ENCODE measurements at regions not wholly inside any gene's neighbourhood (a gene's known extent, or its start where the extent isn't known, plus 50 kb on each side); places are given as distances from the start of the nearest gene placed in this dataset.

DNA sequence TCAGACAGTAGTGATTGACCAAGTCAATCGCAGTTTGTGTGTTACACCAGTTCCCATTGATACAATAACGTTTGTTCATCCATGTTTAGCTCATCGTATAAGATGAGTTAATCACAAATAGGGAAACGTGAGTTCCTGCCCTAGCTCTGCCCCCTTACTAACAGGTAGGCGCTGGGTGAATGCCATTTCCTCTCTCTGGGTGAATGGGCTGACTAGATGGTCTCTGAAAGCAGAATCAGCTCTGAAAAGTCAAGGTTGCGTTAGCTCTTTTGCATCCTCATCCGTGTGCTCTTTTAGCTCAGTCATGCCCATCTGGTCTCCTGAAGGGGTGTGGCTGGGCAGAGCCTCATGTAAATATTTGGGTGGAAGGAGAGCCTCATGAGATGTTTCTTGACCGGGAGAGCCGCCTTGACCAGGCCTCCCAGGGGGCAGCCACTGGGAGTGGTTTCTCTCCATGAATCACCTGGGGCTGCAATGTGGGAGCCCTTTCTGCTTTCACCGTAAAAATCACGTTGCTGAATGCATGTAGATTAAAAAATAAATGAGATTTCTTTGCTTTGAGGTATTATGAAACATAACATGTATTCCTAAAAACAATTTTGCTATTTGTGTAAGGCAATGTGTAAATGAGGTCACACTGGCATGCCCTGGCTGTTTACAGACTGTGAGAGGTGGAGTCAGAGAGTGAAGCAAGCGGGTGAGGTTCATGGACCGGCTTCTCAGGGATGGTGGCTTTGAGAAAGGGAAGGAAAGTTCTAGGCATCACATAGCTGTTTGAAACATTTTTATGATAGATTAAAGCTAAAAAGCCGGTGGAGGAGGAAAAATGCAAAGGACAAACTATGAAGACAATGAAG, 108.4 kb upstream of the RASGRP1 start:
- no peaks in the 10 kb centered on the region for H3K36me3 Mint-ChIP-seq
- Histone ChIP-seq H3K27ac (ENCODE audit: low read depth in 1 of 2, low read length in 2 of 2) (no peak overlapping the region), H3K4me1 (ENCODE audit: control insufficient read depth in 1 of 2, insufficient read depth in 2 of 2, low read length in 2 of 2) (peaks cover 17 to 29% of the 10 kb centered on the region in 2 donors), H3K36me3 (replicated peaks in 1 of 2; ENCODE audit: control insufficient read depth in 1 of 2, insufficient read depth in 2 of 2, low read length in 2 of 2) (no peaks in the 10 kb centered on the region), H3K9me3 (replicated peaks in 1 of 2; ENCODE audit: control insufficient read depth in 1 of 2, insufficient read depth in 1 of 2, low read length in 2 of 2) (no peaks in the 10 kb centered on the region), H3K27me3 (ENCODE audit: control insufficient read depth in 2 of 2, insufficient read depth in 2 of 2, low read length in 2 of 2) (no peaks in the 10 kb centered on the region), H3K4me3 (replicated peaks in 1 of 3; ENCODE audit: low read depth in 2 of 3, low read length in 3 of 3) (no peak overlapping the region), H3K4me2 (replicated peaks; ENCODE audit: extremely low read depth, low read length, poor library complexity, severe bottlenecking) (no peak overlapping the region), H3K9ac (ENCODE audit: insufficient read depth, low read length, poor library complexity, severe bottlenecking) (no peak overlapping the region), H2AFZ (ENCODE audit: insufficient read depth, low read depth, low read length, poor library complexity, severe bottlenecking) (no peak overlapping the region), H3K79me2 (ENCODE audit: insufficient read depth, low read length) (no peaks in the 10 kb centered on the region), H4K20me1 (ENCODE audit: insufficient read depth, low read length) (no peaks in the 10 kb centered on the region)
- H3K4me1 Mint-ChIP-seq, result peaks cover 37% of the 10 kb centered on the region
- H3K9me3 Mint-ChIP-seq, result no peaks in the 10 kb centered on the region
- peak overlapping the region in 2 of 7 donors; percentile 8 to 9 for H3K27ac Mint-ChIP-seq
- TF ChIP-seq, protein P1, sequence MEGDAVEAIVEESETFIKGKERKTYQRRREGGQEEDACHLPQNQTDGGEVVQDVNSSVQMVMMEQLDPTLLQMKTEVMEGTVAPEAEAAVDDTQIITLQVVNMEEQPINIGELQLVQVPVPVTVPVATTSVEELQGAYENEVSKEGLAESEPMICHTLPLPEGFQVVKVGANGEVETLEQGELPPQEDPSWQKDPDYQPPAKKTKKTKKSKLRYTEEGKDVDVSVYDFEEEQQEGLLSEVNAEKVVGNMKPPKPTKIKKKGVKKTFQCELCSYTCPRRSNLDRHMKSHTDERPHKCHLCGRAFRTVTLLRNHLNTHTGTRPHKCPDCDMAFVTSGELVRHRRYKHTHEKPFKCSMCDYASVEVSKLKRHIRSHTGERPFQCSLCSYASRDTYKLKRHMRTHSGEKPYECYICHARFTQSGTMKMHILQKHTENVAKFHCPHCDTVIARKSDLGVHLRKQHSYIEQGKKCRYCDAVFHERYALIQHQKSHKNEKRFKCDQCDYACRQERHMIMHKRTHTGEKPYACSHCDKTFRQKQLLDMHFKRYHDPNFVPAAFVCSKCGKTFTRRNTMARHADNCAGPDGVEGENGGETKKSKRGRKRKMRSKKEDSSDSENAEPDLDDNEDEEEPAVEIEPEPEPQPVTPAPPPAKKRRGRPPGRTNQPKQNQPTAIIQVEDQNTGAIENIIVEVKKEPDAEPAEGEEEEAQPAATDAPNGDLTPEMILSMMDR (IDR thresholded peaks at IDR 0.05), result no peak
- no peak overlapping the region for H3K4me3 Mint-ChIP-seq
- DNase-seq, result peak in 1 of 3 donors; percentile 8
- H3K27me3 Mint-ChIP-seq (ENCODE audit: low read depth in 3 of 3), result peaks cover 0 to 3% (median 2%) of the 10 kb centered on the region in 3 donors
- 78% methylated on average over 6 of the region's 14 CpGs for WGBS (ENCODE audit: insufficient coverage)
- intact Hi-C loops (cut with micrococcal nuclease), result no loop called here

- Histone ChIP-seq H3K36me3 (replicated peaks in 1 of 2; ENCODE audit: control insufficient read depth in 1 of 2, insufficient read depth in 2 of 2, low read length in 2 of 2) (no peaks in the 10 kb centered on the region), H2AFZ (ENCODE audit: insufficient read depth, low read depth, low read length, poor library complexity, severe bottlenecking) (no peak overlapping the region), H3K4me2 (replicated peaks; ENCODE audit: extremely low read depth, low read length, poor library complexity, severe bottlenecking) (no peak overlapping the region), H4K20me1 (ENCODE audit: insufficient read depth, low read length) (no peaks in the 10 kb centered on the region), H3K9ac (ENCODE audit: insufficient read depth, low read length, poor library complexity, severe bottlenecking) (no peak overlapping the region), H3K27me3 (ENCODE audit: control insufficient read depth in 2 of 2, insufficient read depth in 2 of 2, low read length in 2 of 2) (no peaks in the 10 kb centered on the region), H3K79me2 (ENCODE audit: insufficient read depth, low read length) (no peaks in the 10 kb centered on the region), H3K9me3 (replicated peaks in 1 of 2; ENCODE audit: control insufficient read depth in 1 of 2, insufficient read depth in 1 of 2, low read length in 2 of 2) (no peaks in the 10 kb centered on the region), H3K4me1 (ENCODE audit: control insufficient read depth in 1 of 2, insufficient read depth in 2 of 2, low read length in 2 of 2) (peaks cover 17 to 29% of the 10 kb centered on the region in 2 donors), H3K4me3 (replicated peaks in 1 of 3; ENCODE audit: low read depth in 2 of 3, low read length in 3 of 3) (no peak overlapping the region), H3K27ac (ENCODE audit: low read depth in 1 of 2, low read length in 2 of 2) (no peak overlapping the region)
- H3K27ac Mint-ChIP-seq, result no peak overlapping the region
- peaks cover 37% of the 10 kb centered on the region for H3K4me1 Mint-ChIP-seq
- no peak for DNase-seq
- intact Hi-C loops (cut with micrococcal nuclease), result no loop called here
- TF ChIP-seq, protein P1 (IDR thresholded peaks at IDR 0.05), result no peak
- peaks cover 0 to 3% (median 2%) of the 10 kb centered on the region in 3 donors for H3K27me3 Mint-ChIP-seq (ENCODE audit: low read depth in 3 of 3)
- H3K36me3 Mint-ChIP-seq, result no peaks in the 10 kb centered on the region
- WGBS (ENCODE audit: insufficient coverage), result 100% methylated on average over 1 of the region's 4 CpGs
- no peak overlapping the region for H3K4me3 Mint-ChIP-seq
- H3K9me3 Mint-ChIP-seq, result no peaks in the 10 kb centered on the region
Measured at GRCh38 chr15:38674448-38674847, 109.8 kb upstream of the RASGRP1 start.
